GM18909 (cell line): ENCODE measurements at regions not wholly inside any gene's neighbourhood (a gene's known extent, or its start where the extent isn't known, plus 50 kb on each side); places are given as distances from the start of the nearest gene placed in this dataset.
"Not testable (repeated sequence)": the region's sequence is repeated elsewhere in the genome, so short reads cannot be mapped to it uniquely, and the experiment has no call there.

Source experiments
- ATAC-seq: cut with Tn5 transposase; IDR thresholded peaks from one replicate; pipeline ENCODE4 v1.9.1; 2021; ENCODE audit warnings: mild to moderate bottlenecking; ENCODE audit not compliant: unreplicated experiment, poor library complexity

DNA sequence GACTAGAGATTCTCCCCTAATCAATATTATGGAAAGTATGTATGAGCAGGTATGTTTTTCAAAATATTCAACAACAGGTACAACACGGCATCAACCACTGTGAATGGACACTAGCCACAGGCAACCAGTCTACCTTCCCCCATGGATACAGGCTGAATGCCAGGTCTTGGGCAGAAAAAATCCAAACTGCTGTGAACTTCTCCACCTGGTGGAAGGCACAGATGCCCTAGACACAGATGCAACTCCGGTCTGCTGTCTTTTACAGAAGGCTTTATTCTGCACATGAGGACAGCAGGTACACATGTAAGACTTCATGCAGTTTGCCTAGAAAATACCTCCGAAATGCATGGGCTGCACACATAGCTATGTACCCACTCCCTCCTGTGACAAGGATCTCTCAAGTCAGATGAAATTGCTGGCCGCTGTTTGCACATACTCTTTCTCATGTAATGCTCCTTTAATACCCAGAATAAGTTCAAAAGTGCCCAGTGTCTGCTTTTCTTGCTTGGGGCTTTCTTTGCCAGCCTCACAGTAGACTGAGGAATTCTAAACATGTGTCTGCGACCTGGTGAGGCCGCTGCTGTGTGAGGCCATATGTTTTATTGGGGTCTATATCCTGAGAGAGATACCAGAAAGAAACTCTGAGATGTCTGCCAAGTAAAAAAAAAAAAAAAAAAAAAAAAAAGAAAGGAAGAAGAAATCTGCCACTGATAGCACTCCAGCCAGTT is 325.9 kb downstream of the FOXO1 start:
- ATAC-seq = no peak

GRCh38 chr13:40341096-40341471 is 325.4 kb downstream of the FOXO1 start:
- no peak for ATAC-seq

GRCh38 chr13:40341501-40341900 is 324.9 kb downstream of the FOXO1 start:
- ATAC-seq = no peak

GRCh38 chr13:40342461-40342860 is 324.0 kb downstream of the FOXO1 start:
- ATAC-seq = no peak

DNA sequence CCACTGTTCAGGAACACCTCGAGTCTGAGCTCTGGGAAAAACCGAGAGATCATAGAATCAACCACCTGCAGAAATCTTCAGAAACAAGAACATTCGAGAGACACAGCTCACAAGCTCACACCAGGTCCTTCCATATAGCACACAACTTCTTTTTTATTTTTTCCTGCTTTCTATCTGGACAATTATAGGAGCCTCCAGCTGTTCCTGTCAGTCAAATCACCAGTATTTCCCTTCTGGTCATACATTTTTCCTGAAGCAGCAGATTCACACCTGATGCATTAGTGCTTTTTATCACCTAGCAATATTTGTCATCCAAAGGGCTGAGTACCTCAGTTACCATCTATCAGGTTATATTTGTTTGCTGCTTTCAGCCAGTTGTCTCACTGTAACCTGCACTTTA is 323.5 kb downstream of the FOXO1 start:
- no peak for ATAC-seq

GRCh38 chr13:40343550-40344269 is 322.7 kb downstream of the FOXO1 start:
- ATAC-seq = no peak

DNA sequence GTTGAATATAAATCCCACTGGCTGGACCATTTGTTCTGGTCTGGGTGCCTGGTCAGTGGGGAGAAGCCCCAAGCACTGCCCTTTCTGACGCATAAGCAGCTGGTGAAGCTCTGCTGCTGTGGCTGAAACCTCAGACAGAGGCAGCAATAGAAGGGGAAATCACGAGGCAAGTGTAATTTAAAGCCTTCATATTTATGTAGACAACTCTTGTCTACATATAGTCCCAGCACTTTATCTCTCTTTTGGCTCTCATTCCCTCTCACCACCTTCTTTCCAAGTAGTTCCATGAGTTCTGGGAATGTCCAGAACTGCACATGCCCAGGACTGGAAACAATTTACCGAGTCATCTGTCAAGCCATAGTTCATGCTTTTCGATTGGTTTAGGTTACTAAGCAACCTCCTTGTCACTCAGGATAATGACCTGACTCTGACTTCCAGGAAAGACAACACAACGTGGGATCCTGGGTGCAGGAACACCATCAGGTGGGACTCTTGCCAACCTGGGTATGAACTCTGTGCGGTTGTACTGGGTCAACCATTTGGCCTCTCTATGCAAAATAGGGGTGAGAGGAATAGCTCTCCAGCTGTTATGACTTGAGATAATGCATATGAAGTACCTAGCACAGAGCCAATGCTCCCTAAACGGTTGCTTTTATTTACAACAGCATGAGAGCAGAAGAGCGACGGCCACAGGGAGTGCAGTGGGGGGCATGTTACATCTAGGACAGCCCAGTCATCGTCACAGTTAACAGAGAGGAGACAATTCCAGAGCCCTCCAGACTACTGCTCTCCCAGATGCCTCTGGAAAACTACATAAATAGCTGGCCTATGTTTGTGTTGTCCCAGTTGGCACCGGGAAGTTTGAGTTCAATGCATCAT is 321.9 kb downstream of the FOXO1 start:
- ATAC-seq = no peak

DNA sequence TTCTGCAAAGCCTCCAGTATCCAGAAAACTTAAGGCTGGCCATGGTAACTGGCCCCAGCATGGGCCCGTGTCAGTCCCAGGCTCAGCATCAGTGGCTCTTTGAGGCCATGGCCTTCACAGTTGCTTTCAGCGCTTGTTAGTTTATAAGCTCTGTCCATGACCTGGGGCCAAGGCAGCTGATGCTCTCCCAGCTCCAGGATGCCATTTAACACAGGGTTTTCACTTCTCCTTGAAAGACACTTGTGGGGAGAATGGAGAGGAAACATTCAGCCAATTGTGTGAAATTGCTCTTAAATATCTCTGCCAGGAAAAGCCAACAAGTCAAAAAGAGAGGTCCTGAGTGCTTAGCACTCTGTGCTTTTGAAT is 321.3 kb downstream of the FOXO1 start:
- ATAC-seq = no peak

DNA sequence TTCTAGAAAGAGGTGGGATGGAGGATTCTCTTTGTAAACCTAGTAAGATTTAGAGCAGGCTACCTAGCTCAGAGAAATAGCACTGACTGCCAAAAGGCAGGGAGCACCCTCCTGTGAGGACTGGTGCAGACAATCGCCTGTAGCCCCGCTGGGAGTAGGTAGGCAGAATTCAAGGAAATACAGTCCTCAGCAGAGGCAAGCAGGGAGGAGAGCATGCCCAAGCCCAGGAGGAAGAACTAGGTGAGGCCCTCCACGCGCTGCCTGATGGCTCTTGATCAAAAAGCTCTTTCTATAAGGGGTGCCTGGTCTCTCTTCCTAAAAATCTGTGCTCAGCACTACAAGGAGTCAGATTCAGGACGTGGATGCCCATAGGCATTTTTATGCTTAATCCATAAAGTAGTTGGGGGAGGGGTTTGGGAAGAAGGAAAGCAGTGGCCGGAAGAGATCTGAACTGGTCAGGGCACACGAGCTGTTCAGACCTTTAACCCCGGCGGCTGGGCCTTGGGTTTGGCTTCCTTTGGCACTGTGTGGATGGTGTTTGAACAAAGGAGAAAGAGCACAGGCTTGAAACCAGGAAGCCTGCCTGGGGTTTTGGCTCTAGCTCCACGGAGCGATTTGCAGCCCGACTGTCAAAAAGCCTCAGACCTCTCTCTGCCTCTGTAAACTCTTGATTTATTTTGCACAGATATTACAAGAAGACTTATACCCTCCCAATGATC is 320.6 kb downstream of the FOXO1 start:
- ATAC-seq = no peak

GRCh38 chr13:40346592-40346991 is 319.8 kb downstream of the FOXO1 start:
- no peak for ATAC-seq

DNA sequence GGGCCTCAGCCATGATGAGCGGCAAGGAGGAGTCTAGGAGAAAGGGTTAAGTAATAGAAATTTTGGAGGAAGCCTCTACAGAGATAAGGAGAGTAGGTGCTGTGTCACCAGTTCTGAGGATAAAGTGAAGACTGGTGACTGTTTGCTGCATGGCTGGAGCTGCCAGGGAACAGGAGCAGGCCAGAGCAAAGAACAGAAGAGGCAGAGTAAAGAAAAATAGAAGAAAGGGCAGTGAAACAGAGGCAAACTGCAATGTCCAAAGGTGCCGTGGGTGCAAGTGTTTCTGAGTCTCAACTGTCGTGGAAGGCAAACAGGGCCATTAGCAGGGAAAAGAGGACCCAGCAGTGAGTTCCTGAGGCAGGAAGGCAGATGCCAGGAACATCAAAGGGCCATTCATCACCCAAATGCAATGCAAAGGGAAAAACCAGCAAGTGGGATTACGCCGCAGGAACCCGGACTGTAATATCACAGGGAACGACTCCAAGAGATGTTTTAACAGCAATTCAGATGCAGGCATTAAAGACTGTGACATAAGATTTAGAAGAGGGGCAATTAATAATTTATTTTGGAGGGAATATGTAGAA is 318.3 kb downstream of the FOXO1 start:
- no peak for ATAC-seq

GRCh38 chr13:40350283-40350992 is 316.0 kb downstream of the FOXO1 start:
- no peak for ATAC-seq

DNA sequence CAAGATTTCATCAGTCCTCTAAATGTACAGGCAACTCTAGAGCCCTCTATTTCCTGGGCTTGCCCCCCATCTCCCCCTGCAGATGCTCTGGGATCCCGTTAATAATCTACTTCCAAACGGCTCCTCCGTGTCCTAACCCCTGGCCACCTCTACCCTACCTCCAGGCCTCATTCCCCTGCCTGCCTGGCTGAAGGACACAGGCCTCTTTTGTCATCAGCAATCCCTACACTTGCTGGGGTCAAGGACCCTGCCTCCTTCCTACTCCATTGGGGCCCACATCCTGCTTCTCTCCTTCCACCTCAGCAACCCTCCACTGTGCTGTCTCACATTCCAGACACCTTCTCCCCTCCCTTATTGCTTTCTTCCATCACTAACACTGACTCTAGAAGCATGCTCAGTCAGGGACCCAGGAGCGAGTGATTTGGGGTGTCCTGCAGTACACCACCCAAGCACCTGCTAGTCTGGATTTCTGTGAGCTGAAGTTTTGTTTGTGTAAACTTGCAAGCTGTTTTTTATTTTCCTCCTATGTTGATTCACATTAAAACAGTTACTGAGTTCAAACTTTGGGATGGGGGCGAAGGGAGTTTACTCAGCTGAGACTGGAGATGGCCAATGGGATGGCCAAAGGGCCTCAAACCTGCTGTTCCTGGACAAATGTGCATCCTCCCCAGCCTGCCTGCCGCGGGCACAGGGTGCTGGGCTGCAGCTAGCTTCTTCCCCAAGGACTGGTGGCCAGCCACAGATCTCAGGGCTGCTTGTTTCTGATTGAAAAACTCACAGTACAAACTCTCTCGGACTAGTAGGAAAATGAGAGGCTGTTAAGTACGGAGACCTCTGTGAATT is 314.7 kb downstream of the FOXO1 start:
- ATAC-seq = no peak

GRCh38 chr13:40352380-40352778 is 314.1 kb downstream of the FOXO1 start:
- no peak for ATAC-seq

GRCh38 chr13:40352802-40353562 is 313.5 kb downstream of the FOXO1 start:
- ATAC-seq = no peak

DNA sequence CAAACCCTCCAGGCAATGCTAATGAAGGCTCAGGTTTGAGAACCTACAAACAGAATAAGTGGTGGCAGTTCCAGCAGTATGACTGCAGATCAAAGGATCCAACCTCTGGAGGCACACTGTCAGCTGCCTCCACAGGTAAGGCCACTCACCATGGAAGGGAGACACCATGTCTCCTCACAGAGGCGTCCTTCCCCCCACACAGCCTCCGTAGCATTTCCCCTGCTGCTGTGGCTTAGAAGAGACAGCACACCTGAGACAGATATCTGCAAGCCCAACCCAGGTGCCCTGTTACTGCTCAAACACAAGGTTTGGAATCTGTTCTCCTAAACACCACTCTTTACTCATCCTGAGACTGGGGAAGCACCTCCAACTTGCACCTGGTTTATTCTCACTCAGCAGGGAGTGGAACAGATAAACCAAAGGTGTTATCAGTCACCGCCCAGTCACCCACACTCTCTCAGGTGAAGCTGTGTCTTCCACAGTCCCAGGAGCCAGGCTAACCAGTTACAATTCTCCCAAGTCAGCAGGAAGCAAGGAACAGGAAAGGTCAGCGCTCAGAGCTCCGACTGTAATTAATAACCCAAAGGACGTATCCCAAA is 311.2 kb downstream of the FOXO1 start:
- no peak for ATAC-seq

- ATAC-seq = no peak
Measured at GRCh38 chr13:40356011-40356410, 310.4 kb downstream of the FOXO1 start.

DNA sequence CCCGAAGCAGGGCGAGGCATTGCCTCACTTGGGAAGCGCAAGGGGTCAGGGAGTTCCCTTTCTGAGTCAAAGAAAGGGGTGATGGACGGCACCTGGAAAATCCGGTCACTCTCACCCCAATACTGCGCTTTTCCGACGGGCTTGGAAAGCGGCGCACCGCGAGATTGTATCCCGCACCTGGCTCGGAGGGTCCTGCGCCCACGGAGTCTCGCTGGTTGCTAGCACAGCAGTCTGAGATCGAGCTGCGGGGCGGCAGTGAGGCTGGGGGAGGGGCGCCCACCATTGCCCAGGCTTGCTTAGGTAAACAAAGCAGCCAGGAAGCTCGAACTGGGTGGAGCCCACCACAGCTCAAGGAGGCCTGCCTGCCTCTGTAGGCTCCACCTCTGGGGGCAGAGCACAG is 310.0 kb downstream of the FOXO1 start:
- ATAC-seq = not testable (repeated sequence)
